ENCODE measurements at regions not wholly inside any gene's neighbourhood (a gene's known extent, or its start where the extent isn't known, plus 50 kb on each side); places are given as distances from the start of the nearest gene placed in this dataset.

DNA sequence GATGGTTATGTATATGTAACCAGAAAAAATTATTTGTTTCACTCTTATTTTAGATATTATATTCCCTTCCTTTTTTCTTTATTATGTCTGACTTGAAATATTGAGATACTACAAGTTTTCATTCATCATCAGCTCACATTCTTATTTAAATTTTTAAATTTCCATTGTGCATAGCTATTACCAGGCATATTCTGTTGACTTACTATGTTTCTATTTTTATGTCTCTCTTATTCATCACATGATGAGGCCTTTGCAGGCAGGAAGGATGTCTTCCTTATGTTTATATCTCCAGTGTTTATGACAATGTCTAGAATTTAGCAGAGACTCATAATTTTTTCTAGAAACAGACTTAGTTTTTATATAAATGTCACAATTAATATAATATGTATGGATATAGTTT is 221.9 kb upstream of the KCTD3 start:
- TF ChIP-seq, protein P1, sequence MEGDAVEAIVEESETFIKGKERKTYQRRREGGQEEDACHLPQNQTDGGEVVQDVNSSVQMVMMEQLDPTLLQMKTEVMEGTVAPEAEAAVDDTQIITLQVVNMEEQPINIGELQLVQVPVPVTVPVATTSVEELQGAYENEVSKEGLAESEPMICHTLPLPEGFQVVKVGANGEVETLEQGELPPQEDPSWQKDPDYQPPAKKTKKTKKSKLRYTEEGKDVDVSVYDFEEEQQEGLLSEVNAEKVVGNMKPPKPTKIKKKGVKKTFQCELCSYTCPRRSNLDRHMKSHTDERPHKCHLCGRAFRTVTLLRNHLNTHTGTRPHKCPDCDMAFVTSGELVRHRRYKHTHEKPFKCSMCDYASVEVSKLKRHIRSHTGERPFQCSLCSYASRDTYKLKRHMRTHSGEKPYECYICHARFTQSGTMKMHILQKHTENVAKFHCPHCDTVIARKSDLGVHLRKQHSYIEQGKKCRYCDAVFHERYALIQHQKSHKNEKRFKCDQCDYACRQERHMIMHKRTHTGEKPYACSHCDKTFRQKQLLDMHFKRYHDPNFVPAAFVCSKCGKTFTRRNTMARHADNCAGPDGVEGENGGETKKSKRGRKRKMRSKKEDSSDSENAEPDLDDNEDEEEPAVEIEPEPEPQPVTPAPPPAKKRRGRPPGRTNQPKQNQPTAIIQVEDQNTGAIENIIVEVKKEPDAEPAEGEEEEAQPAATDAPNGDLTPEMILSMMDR (IDR thresholded peaks at IDR 0.05; ENCODE audit: low read depth, low read length) = no peak
- DNase-seq (ENCODE audit: extremely low read depth, low read depth) = no peak

DNA sequence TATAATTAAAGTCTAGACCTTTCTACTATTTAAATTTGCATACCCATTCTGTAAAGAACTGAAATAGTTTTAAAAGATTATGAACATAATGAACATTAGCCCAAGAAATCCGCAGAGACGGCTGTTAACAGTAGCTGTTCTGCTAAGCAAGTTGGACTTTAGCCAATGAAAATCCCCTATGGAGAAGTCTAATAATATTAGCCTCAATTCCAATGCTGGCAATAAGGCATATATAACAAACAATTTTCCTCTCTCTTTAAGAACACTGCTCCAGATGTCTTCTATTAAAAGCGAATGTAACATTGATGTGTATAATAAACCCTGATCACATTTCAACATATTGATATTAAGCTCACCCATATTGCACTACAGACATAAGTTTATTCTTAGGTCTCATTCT is 221.3 kb upstream of the KCTD3 start:
- no peak for DNase-seq (ENCODE audit: extremely low read depth, low read depth)
- TF ChIP-seq, protein P1 (IDR thresholded peaks at IDR 0.05; ENCODE audit: low read depth, low read length) = no peak

DNA sequence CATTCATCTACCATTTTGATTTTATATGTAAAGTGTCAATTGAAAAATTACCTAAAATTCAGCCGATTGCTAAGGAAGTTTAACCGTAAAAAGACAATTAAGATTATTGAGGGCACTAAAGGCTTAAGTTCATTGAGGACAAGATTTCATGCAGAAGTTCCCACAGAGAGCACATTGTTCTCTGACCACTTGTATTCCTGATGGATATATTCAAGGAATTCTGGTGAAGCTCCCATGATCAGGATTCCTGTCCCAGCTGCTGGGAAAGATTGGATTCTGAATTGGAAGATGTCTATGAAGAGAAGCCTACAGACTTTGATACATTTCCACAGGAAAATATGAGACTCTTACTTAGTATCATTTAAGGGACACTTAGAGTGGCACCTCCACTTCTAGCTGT is 209.2 kb upstream of the KCTD3 start:
- no peak for DNase-seq (ENCODE audit: extremely low read depth, low read depth)
- TF ChIP-seq, protein P1 (IDR thresholded peaks at IDR 0.05; ENCODE audit: low read depth, low read length) = no peak

DNA sequence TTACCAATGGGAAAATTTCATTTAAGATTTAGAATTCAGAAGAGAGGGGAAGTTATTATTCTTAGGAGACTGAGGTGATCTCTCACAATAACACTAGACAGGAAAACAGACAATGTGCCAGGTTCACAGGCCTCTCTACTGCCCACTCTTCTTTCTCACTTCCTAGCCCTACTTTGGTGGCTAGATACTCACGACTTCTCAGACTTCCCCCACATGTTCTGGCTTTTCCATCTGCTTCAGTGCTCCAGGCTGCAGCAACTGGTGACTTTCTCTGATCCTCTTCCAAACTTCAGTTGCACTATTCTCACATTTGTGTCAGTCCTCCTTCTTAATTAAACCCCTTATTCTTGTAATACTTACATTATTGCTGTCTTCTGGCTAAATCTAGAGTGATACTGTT is 208.7 kb upstream of the KCTD3 start:
- TF ChIP-seq, protein P1 (IDR thresholded peaks at IDR 0.05; ENCODE audit: low read depth, low read length) = no peak
- no peak for DNase-seq (ENCODE audit: extremely low read depth, low read depth)

DNA sequence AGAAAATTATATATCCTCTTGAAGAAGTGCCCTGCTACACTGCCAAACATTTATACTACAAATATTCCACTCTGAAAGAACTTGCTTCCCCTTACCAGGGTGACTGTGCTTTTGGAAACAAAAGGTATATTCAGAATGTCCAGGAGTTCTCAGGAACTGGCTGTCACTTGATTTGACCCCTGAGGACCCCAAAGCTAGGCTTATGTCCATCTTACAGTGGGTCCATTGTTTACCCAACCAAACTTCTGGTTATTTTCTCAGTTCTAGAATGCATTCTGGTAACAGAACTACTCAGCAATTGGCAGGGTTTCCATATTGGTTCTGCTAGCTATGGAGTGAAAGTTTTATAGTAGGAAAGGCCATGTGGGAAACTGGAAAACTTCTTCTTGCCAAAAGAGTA is 207.1 kb upstream of the KCTD3 start:
- TF ChIP-seq, protein P1 (IDR thresholded peaks at IDR 0.05; ENCODE audit: low read depth, low read length) = no peak
- no peak for DNase-seq (ENCODE audit: extremely low read depth, low read depth)

DNA sequence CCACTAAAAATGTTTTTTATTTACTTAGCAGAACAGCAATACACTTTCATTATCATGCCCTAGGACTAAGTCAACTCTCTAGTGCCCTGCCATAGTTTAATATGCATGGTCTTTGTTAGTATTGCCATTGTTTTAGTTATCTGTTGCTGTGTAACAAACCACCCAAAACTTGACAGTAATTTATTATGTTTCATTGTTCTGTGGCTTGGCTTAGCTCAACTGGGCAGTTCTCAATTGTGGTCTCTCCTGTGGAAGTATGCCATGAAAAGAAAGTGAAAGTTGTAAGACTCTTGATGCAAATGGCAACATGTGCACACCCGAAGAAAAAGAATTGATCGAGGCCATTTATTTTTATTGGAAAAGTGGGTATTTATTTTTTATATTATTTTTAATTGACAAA is 206.3 kb upstream of the KCTD3 start:
- TF ChIP-seq, protein P1 (IDR thresholded peaks at IDR 0.05; ENCODE audit: low read depth, low read length) = no peak
- DNase-seq (ENCODE audit: extremely low read depth, low read depth) = no peak

DNA sequence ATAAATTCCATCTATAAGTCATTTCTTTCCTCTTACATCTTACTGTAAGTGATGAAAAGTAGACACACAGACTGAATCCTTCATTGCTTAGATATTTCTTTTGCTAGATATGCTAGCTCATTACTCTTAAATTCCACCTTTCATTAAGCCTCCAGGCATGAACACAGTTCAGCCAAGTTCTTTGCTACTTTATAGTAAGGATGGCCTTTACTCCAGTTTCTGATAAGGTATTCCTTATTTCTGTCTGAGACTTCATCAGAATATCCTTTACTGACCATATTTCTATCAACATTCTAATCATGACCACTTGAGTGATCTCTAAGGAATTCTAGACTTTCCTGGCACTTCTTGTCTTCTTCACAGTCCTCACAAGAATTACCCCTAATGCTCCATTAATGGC is 191.7 kb upstream of the KCTD3 start:
- TF ChIP-seq, protein P1 (IDR thresholded peaks at IDR 0.05; ENCODE audit: low read depth, low read length) = no peak
- no peak for DNase-seq (ENCODE audit: extremely low read depth, low read depth)

All from AG09319 (cell line).